Neural cell (in vitro differentiated cells): ENCODE measurements at regions not wholly inside any gene's neighbourhood (a gene's known extent, or its start where the extent isn't known, plus 50 kb on each side); places are given as distances from the start of the nearest gene placed in this dataset.

Experiments used
- EP300 ChIP-seq: fragments of 450-650 bp; conservative IDR thresholded peaks from 2 replicates; pipeline ENCODE4 v1.6.1; 2014; ENCODE audit warnings: antibody characterized with exemption, mild to moderate bottlenecking, moderate library complexity; ENCODE audit not compliant: poor library complexity, severe bottlenecking
- EZH2 ChIP-seq: fragments of 200-600, 300-800 bp; shearing (Covaris generic), sonication (generic); IDR thresholded peaks from 2 replicates; pipeline ENCODE4 v1.6.1; 2014; ENCODE audit warnings: antibody characterized with exemption, low read length, borderline replicate concordance, mild to moderate bottlenecking; ENCODE audit not compliant: insufficient read depth, poor library complexity, severe bottlenecking
- POLR2AphosphoS5 ChIP-seq: IDR thresholded peaks from 2 replicates; pipeline ENCODE4 v1.6.1; 2012
- RAD21 ChIP-seq: fragments of 450-650 bp; conservative IDR thresholded peaks from 2 replicates; pipeline ENCODE4 v1.6.1; 2014; ENCODE audit warnings: antibody characterized with exemption, mild to moderate bottlenecking, moderate library complexity
- TF ChIP-seq, protein P1 (sequence below): fragments of 450-650 bp; IDR thresholded peaks from 2 replicates; pipeline ENCODE4 v1.5.1; 2014; ENCODE audit warnings: antibody characterized with exemption, mild to moderate bottlenecking, moderate library complexity; ENCODE audit not compliant: poor library complexity, severe bottlenecking
- TF ChIP-seq, protein P2 (sequence below): IDR thresholded peaks from 2 replicates; pipeline ENCODE4 v1.6.1; 2012; ENCODE audit warnings: borderline replicate concordance

DNA sequence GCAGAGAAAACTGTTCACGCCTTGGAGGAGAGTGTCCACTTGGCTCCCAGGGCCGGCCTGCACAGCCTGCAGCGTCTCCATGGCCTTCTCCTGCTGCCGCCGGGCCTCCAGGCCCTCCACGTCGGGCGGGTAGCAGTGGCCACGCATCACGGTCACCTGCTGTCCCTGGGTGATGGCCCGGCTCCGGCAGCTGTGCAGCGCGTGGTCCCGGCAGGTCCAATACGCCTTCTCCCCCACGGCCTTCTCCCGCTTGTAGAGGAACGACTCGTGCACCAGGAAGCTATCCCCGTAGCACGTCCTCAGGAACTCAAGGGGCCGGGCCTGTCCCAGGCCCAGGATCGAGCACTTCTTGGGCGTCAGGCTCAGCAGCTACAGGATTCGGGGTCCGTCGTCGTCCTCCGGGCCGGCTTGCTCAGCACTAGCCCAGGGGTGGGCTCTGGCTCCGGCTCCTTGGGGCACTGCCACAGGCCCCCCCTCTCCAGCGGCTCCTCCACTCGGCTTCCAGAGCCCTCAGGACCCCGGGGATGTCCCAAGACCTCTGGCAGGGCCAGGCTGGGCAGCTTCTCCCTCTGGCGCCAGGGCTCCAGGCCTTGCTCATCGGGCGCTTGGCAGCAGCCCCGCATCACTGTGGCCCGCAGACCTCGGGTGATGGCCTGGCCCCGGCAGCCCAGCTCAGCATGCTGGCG lies 83.6 kb upstream of the FXR1 start:
- TF ChIP-seq, protein P1, sequence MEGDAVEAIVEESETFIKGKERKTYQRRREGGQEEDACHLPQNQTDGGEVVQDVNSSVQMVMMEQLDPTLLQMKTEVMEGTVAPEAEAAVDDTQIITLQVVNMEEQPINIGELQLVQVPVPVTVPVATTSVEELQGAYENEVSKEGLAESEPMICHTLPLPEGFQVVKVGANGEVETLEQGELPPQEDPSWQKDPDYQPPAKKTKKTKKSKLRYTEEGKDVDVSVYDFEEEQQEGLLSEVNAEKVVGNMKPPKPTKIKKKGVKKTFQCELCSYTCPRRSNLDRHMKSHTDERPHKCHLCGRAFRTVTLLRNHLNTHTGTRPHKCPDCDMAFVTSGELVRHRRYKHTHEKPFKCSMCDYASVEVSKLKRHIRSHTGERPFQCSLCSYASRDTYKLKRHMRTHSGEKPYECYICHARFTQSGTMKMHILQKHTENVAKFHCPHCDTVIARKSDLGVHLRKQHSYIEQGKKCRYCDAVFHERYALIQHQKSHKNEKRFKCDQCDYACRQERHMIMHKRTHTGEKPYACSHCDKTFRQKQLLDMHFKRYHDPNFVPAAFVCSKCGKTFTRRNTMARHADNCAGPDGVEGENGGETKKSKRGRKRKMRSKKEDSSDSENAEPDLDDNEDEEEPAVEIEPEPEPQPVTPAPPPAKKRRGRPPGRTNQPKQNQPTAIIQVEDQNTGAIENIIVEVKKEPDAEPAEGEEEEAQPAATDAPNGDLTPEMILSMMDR = no peak
- TF ChIP-seq POLR2AphosphoS5 (no peak), RAD21 (no peak), EP300 (no peak), EZH2 (no peak)
- TF ChIP-seq, protein P2, sequence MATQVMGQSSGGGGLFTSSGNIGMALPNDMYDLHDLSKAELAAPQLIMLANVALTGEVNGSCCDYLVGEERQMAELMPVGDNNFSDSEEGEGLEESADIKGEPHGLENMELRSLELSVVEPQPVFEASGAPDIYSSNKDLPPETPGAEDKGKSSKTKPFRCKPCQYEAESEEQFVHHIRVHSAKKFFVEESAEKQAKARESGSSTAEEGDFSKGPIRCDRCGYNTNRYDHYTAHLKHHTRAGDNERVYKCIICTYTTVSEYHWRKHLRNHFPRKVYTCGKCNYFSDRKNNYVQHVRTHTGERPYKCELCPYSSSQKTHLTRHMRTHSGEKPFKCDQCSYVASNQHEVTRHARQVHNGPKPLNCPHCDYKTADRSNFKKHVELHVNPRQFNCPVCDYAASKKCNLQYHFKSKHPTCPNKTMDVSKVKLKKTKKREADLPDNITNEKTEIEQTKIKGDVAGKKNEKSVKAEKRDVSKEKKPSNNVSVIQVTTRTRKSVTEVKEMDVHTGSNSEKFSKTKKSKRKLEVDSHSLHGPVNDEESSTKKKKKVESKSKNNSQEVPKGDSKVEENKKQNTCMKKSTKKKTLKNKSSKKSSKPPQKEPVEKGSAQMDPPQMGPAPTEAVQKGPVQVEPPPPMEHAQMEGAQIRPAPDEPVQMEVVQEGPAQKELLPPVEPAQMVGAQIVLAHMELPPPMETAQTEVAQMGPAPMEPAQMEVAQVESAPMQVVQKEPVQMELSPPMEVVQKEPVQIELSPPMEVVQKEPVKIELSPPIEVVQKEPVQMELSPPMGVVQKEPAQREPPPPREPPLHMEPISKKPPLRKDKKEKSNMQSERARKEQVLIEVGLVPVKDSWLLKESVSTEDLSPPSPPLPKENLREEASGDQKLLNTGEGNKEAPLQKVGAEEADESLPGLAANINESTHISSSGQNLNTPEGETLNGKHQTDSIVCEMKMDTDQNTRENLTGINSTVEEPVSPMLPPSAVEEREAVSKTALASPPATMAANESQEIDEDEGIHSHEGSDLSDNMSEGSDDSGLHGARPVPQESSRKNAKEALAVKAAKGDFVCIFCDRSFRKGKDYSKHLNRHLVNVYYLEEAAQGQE = no peak
